GM19397 (cell line): ENCODE measurements at regions not wholly inside any gene's neighbourhood (a gene's known extent, or its start where the extent isn't known, plus 50 kb on each side); places are given as distances from the start of the nearest gene placed in this dataset.
"Not testable (repeated sequence)": the region's sequence is repeated elsewhere in the genome, so short reads cannot be mapped to it uniquely, and the experiment has no call there.

Experiments used
- ATAC-seq: cut with Tn5 transposase; IDR thresholded peaks from one replicate; pipeline ENCODE4 v1.9.1; 2021; ENCODE audit warnings: mild to moderate bottlenecking, moderate library complexity; ENCODE audit not compliant: unreplicated experiment

- no peak for ATAC-seq
Measured at GRCh38 chr2:33949371-33949770, 350.3 kb upstream of the FAM98A start.

GRCh38 chr2:33946193-33946592 lies 347.1 kb upstream of the FAM98A start:
- ATAC-seq: no peak

DNA sequence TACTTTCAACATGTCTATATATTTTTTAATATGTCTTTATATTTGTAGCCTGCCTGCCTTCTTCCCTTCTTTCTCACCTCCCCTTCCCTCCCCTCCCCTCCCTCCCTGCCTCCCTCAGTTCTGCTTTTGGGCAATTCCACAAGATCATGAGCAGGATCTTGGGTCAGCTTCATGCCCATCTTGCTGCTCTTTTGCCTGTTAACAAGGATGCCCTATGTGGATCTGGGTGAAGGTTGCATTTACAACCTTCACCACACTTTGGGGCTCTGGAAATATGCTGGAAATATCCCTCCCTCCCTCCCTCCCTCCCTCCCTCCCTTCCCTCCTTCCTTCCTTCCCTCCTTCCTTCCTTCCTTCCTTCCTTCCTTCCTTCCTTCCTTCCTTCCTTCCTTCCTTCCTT lies 334.1 kb upstream of the FAM98A start:
- no peak for ATAC-seq

- no peak for ATAC-seq
Measured at GRCh38 chr2:33931164-33931563, 332.1 kb upstream of the FAM98A start.

- peak; percentile 88 for ATAC-seq
Measured at GRCh38 chr2:33929467-33929866, 330.4 kb upstream of the FAM98A start.

GRCh38 chr2:33927756-33928155 lies 328.7 kb upstream of the FAM98A start:
- ATAC-seq: no peak

DNA sequence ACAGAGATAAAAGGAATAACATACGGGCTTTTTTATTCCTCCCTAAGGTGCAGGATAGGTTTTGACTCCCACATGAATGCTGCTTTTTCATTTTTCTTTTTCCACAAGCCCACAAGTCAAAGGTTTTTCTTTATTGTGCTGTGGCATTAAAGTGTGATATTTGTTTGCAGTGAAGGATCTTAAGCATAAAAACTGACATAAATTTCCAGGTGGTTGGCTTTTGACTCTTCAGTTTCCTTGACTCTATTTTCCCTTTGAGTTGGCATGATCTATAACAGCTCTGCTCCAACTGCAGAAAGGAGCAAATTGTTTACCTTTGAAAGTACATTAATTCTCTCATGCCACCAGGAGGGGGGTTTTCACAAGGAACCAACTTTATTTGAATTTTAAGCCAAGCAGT lies 326.2 kb upstream of the FAM98A start:
- no peak for ATAC-seq

GRCh38 chr2:33924586-33925169 lies 325.6 kb upstream of the FAM98A start:
- ATAC-seq: no peak

DNA sequence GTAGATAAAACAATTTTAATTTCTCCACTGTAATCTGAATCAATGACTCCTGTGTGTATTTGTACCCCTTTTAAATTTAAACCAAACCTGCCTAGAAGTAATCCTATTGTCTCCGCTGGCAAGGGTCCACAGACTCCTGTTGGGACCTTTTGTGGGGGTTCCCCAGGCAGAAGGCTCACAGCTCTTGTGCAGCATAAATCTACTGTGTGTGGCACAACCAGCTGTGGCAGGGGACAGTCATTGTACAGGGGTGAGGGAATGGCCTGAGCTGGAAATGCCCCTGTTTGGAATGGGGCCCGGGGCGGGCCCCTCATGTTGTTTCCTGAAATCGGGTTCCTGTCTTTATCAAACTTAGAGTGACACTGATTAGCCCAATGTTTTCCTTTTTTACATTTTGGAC lies 318.2 kb upstream of the FAM98A start:
- ATAC-seq: no peak

- ATAC-seq: no peak
Measured at GRCh38 chr2:33913071-33913616, 314.0 kb upstream of the FAM98A start.

DNA sequence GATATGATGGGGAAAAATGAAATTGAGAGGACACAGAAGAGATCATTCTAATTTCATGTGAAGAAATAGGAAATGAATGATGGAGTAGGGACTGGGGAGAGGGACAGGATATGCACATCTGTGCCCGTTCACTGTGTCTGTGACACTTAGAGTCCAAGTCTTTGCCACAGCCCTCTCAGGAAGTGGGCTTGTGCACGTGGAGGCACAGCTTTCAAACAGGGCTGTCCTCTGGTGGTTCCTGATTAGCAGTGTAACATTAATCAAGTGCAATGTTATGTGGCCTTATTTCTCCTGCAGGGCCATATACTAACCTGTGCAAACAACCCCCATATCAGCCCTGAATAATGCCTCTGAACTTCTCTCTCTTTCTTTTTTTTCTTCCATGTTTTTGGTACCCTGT lies 312.2 kb upstream of the FAM98A start:
- ATAC-seq: no peak

- ATAC-seq: no peak
Measured at GRCh38 chr2:33909945-33910695, 311.0 kb upstream of the FAM98A start.

DNA sequence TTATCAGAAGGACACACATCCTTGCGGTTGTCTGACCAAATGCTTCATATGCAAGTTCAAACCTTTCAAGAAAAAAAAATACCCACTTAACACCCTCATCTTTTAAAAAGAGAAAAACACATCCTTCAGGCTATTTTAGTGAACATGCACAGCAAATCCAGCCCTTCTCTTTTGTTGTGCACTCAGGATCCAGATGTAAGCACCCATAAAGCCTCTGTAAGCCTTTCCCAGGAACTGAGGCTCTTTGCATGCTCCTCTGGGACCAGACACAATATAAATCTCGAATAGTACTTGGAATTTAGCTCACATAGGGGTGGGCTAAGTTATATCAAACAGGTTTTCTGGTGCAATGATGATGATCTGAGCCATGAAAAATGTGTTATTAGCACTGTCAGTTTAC lies 308.8 kb upstream of the FAM98A start:
- no peak for ATAC-seq

- not testable (repeated sequence) for ATAC-seq
Measured at GRCh38 chr2:33906129-33906528, 307.0 kb upstream of the FAM98A start.

DNA sequence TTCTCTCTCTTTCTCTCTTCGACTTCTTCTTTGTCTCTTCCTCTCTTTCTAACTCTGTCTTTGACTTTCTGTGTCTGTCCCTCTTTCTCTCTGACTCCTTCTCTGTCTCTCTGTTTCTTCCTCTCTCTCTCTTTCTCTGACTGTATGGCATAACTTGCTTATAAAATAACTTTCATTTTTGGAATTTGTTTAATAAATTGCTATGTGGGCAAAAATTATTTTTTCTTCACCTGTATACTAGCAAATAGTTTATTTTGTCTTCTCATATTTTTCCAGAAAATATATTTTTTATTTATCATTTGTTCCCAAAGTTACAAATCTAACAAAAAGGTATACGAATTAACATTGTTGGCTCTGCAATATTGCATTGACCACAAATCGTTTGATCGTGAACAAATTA lies 305.7 kb upstream of the FAM98A start:
- ATAC-seq: no peak

GRCh38 chr2:33903701-33904100 lies 304.6 kb upstream of the FAM98A start:
- no peak for ATAC-seq

- no peak for ATAC-seq
Measured at GRCh38 chr2:33903215-33903614, 304.1 kb upstream of the FAM98A start.

- ATAC-seq: no peak
Measured at GRCh38 chr2:33900610-33901009, 301.5 kb upstream of the FAM98A start.

DNA sequence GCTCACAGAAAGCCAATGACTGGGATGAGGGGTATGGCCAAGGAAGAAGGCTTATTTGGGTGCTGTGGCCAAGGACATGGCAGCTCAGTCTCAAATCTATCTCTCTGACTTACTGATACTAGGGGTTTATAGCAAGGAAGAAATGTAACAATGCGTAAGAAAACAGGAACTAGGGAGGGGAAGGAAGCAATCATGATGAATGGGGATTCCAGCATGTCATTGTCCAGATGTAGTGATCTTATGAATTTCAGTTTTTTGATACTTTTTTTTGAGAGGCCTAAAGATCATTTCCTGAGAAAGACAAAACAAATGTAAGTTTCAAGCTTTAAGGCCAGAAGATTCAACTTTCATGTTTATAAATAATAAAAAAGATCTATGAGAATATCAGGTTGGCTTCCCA lies 298.6 kb upstream of the FAM98A start:
- no peak for ATAC-seq

DNA sequence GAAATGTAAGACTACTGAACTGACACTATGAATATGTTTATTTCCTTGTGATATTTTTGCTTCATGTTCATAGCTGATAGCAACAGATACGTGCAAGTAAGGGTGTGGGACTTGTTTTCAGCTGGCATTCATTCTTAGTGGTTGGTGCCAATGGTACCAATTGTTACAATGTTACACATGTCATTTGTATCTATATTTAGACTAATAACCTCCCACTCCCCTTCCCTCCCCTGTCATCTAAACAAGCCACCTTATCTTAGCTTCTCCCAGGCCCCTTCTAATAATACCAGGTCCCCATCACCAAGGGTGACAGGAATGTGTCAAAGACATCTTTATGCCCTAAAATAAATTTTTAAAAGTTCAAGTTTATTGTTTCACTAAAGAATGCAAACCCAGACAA lies 294.7 kb upstream of the FAM98A start:
- no peak for ATAC-seq

DNA sequence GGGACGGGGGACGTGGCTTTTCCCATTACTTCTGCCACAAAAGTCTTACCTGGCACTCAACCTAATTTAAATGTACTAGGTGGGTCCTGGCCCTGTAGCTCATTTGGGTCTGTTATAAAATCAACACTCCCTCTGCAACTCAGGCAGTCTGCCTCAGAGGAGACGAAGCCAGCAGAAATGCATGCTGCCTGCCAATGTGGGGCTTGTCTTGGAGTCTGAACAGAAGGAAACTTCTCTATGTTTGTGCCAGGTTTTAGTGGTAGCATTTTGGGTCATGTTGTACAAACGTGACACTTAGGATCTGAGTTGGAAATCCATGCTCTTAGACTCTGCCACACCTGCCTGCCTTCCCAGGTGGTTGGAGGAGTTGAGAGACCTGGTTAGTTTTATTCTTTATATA lies 292.5 kb upstream of the FAM98A start:
- no peak for ATAC-seq

GRCh38 chr2:33890686-33891085 lies 291.6 kb upstream of the FAM98A start:
- no peak for ATAC-seq
